SK-N-SH (cell line): ENCODE measurements at regions not wholly inside any gene's neighbourhood (a gene's known extent, or its start where the extent isn't known, plus 50 kb on each side); places are given as distances from the start of the nearest gene placed in this dataset.

Source experiments
- EZH2phosphoT487 ChIP-seq: fragments of 200-600 bp; sonication (generic); IDR thresholded peaks from 2 replicates; pipeline ENCODE4 v1.6.1; 2017; ENCODE audit warnings: low read depth, mixed run types, mild to moderate bottlenecking, antibody characterized with exemption, moderate library complexity, borderline replicate concordance
- MXI1 ChIP-seq: IDR thresholded peaks from 2 replicates; pipeline ENCODE4 v1.6.1; 2012; ENCODE audit warnings: mild to moderate bottlenecking, low read depth, low read length, improper control_type of control experiment
- RAD21 ChIP-seq: IDR thresholded peaks from 2 replicates; pipeline ENCODE4 v1.6.1; 2012; ENCODE audit warnings: mild to moderate bottlenecking, low read length
- RXRA ChIP-seq: IDR thresholded peaks from 2 replicates; pipeline ENCODE4 v1.4.0; 2012; ENCODE audit warnings: low read depth, mild to moderate bottlenecking, borderline replicate concordance
- SMC3 ChIP-seq: IDR thresholded peaks from 2 replicates; pipeline ENCODE4 v1.6.1; 2012; ENCODE audit warnings: low read depth, low read length, improper control_type of control experiment
- YY1 ChIP-seq: IDR thresholded peaks from 2 replicates; pipeline ENCODE4 v1.4.0; 2012; ENCODE audit warnings: low read depth, mild to moderate bottlenecking
- TF ChIP-seq, protein P1 (sequence below): fragments of 200-600 bp; sonication (generic); IDR thresholded peaks from 2 replicates; pipeline ENCODE4 v1.6.1; 2017; ENCODE audit warnings: antibody characterized with exemption, mild to moderate bottlenecking, moderate library complexity
- TF ChIP-seq, protein P2 (sequence below): IDR thresholded peaks from 2 replicates; pipeline ENCODE4 v1.4.0; 2012; ENCODE audit warnings: low read depth, borderline replicate concordance
- TF ChIP-seq, protein P3 (sequence below): fragments of 150-350 bp; IDR thresholded peaks from 2 replicates; pipeline ENCODE4 v1.6.1; 2017; ENCODE audit warnings: antibody characterized with exemption, low read length, low read depth, borderline replicate concordance

DNA sequence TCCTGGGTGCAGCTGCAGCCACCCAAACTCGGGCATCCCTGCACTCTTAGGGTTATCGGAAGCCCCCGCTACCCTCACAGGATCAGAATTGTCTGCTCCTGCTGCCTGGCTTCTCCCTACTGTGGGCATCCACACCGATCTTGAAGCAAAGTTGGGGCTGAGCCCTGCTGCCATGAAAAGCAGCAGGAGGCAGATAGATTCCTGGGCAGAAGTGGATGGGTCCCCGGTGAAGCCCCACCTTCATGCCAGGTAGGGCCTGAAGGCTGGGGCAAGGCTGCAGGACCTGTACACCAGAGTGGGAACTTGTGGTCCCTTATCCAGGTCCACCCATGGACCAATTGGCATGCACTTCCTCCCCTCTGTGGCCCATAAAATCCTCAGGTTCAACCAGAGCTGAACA lies 922.6 kb upstream of the KCND2 start:
- TF ChIP-seq YY1 (no peak), MXI1 (no peak), RAD21 (no peak), EZH2phosphoT487 (no peak), SMC3 (no peak), RXRA (no peak)
- TF ChIP-seq, protein P1, sequence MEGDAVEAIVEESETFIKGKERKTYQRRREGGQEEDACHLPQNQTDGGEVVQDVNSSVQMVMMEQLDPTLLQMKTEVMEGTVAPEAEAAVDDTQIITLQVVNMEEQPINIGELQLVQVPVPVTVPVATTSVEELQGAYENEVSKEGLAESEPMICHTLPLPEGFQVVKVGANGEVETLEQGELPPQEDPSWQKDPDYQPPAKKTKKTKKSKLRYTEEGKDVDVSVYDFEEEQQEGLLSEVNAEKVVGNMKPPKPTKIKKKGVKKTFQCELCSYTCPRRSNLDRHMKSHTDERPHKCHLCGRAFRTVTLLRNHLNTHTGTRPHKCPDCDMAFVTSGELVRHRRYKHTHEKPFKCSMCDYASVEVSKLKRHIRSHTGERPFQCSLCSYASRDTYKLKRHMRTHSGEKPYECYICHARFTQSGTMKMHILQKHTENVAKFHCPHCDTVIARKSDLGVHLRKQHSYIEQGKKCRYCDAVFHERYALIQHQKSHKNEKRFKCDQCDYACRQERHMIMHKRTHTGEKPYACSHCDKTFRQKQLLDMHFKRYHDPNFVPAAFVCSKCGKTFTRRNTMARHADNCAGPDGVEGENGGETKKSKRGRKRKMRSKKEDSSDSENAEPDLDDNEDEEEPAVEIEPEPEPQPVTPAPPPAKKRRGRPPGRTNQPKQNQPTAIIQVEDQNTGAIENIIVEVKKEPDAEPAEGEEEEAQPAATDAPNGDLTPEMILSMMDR = no peak
- TF ChIP-seq, protein P2, sequence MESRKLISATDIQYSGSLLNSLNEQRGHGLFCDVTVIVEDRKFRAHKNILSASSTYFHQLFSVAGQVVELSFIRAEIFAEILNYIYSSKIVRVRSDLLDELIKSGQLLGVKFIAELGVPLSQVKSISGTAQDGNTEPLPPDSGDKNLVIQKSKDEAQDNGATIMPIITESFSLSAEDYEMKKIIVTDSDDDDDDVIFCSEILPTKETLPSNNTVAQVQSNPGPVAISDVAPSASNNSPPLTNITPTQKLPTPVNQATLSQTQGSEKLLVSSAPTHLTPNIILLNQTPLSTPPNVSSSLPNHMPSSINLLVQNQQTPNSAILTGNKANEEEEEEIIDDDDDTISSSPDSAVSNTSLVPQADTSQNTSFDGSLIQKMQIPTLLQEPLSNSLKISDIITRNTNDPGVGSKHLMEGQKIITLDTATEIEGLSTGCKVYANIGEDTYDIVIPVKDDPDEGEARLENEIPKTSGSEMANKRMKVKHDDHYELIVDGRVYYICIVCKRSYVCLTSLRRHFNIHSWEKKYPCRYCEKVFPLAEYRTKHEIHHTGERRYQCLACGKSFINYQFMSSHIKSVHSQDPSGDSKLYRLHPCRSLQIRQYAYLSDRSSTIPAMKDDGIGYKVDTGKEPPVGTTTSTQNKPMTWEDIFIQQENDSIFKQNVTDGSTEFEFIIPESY = no peak
- TF ChIP-seq, protein P3, sequence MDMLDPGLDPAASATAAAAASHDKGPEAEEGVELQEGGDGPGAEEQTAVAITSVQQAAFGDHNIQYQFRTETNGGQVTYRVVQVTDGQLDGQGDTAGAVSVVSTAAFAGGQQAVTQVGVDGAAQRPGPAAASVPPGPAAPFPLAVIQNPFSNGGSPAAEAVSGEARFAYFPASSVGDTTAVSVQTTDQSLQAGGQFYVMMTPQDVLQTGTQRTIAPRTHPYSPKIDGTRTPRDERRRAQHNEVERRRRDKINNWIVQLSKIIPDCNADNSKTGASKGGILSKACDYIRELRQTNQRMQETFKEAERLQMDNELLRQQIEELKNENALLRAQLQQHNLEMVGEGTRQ = no peak
